ENCODE measurements at regions not wholly inside any gene's neighbourhood (a gene's known extent, or its start where the extent isn't known, plus 50 kb on each side); places are given as distances from the start of the nearest gene placed in this dataset.

GRCh38 chr5:71844862-71845261 lies 125.8 kb downstream of the CARTPT start:
- no peak overlapping the region for H3K18ac ChIP-seq (ENCODE audit: low read depth in 1 of 2, low read length in 2 of 2)
- H3K9ac ChIP-seq (ENCODE audit: low read length), result no peak overlapping the region
- WGBS, result no CpG with 5 or more reads among the region's 3 CpGs
- H3K4me1 ChIP-seq (ENCODE audit: control insufficient read depth, insufficient read depth, low read depth, low read length), result no peaks in the 10 kb centered on the region
- no peak overlapping the region for H2BK12ac ChIP-seq (ENCODE audit: low read length in 2 of 2)
- H3K79me1 ChIP-seq (replicated peaks; ENCODE audit: low read length, poor library complexity, severe bottlenecking), result no peaks in the 10 kb centered on the region
- H2BK120ac ChIP-seq (ENCODE audit: low read depth, low read length), result no peak overlapping the region
- no peak overlapping the region for H2BK15ac ChIP-seq (ENCODE audit: low read depth, poor library complexity, severe bottlenecking)
- no peaks in the 10 kb centered on the region for H3K36me3 ChIP-seq (ENCODE audit: control insufficient read depth in 1 of 2, insufficient read depth in 2 of 2, low read depth in 1 of 2, low read length in 2 of 2)
- no peak overlapping the region for H3K27ac ChIP-seq (ENCODE audit: low read length, poor library complexity, severe bottlenecking)
- peaks cover 13% of the 10 kb centered on the region for H3K9me3 ChIP-seq (ENCODE audit: control insufficient read depth, low read length)
- H2AFZ ChIP-seq (ENCODE audit: low read depth, low read length), result no peak overlapping the region
- H3K4ac ChIP-seq (ENCODE audit: low read depth in 1 of 2, low read length in 2 of 2), result no peak overlapping the region
- no peak overlapping the region for H2AK5ac ChIP-seq (ENCODE audit: low read length, severe bottlenecking)
- no peak overlapping the region for H2BK5ac ChIP-seq (ENCODE audit: low read depth, low read length, poor library complexity, severe bottlenecking)
- H3K4me2 ChIP-seq (ENCODE audit: low read length, poor library complexity, severe bottlenecking), result no peak overlapping the region
- H3K4me3 ChIP-seq (ENCODE audit: insufficient read depth in 1 of 2, low read depth in 1 of 2, low read length in 2 of 2), result no peak overlapping the region
- no peak overlapping the region for H3K23ac ChIP-seq (ENCODE audit: low read length in 2 of 2)
- H3K27me3 ChIP-seq (ENCODE audit: control insufficient read depth in 1 of 2, insufficient read depth in 1 of 2, low read length in 2 of 2), result peaks cover 0 to 6% of the 10 kb centered on the region in 2 experiments
- H3K14ac ChIP-seq (ENCODE audit: low read length in 2 of 2), result no peak overlapping the region
- H4K8ac ChIP-seq (ENCODE audit: low read length), result no peak overlapping the region
- no peak overlapping the region for H4K91ac ChIP-seq (ENCODE audit: low read length)
- DNase-seq, result no peak

- Histone ChIP-seq H4K8ac (ENCODE audit: low read length) (no peak overlapping the region), H3K9ac (ENCODE audit: low read length) (no peak overlapping the region), H3K4ac (ENCODE audit: low read depth in 1 of 2, low read length in 2 of 2) (no peak overlapping the region), H3K18ac (ENCODE audit: low read depth in 1 of 2, low read length in 2 of 2) (no peak overlapping the region), H2BK5ac (ENCODE audit: low read depth, low read length, poor library complexity, severe bottlenecking) (no peak overlapping the region), H2AFZ (ENCODE audit: low read depth, low read length) (no peak overlapping the region), H2BK120ac (ENCODE audit: low read depth, low read length) (no peak overlapping the region), H3K4me2 (ENCODE audit: low read length, poor library complexity, severe bottlenecking) (no peak overlapping the region), H3K27ac (ENCODE audit: low read length, poor library complexity, severe bottlenecking) (no peak overlapping the region), H2AK5ac (ENCODE audit: low read length, severe bottlenecking) (no peak overlapping the region), H3K27me3 (ENCODE audit: control insufficient read depth in 1 of 2, insufficient read depth in 1 of 2, low read length in 2 of 2) (peaks cover 26 to 35% of the 10 kb centered on the region in 2 experiments), H3K79me1 (replicated peaks; ENCODE audit: low read length, poor library complexity, severe bottlenecking) (no peaks in the 10 kb centered on the region), H3K9me3 (ENCODE audit: control insufficient read depth, low read length) (peaks cover 21% of the 10 kb centered on the region), H2BK15ac (ENCODE audit: low read depth, poor library complexity, severe bottlenecking) (no peak overlapping the region), H3K36me3 (ENCODE audit: control insufficient read depth in 1 of 2, insufficient read depth in 2 of 2, low read depth in 1 of 2, low read length in 2 of 2) (no peaks in the 10 kb centered on the region), H3K23ac (ENCODE audit: low read length in 2 of 2) (no peak overlapping the region), H3K14ac (ENCODE audit: low read length in 2 of 2) (no peak overlapping the region), H2BK12ac (ENCODE audit: low read length in 2 of 2) (no peak overlapping the region), H4K91ac (ENCODE audit: low read length) (no peak overlapping the region), H3K4me1 (ENCODE audit: control insufficient read depth, insufficient read depth, low read depth, low read length) (no peaks in the 10 kb centered on the region), H3K4me3 (ENCODE audit: insufficient read depth in 1 of 2, low read depth in 1 of 2, low read length in 2 of 2) (no peak overlapping the region)
- no peak for DNase-seq
- 92% methylated on average over 3 of the region's 4 CpGs for WGBS
These were observed 140.4 kb downstream of the CARTPT start for GRCh38 chr5:71859515-71859914.

- Histone ChIP-seq H3K27ac (ENCODE audit: low read length, poor library complexity, severe bottlenecking) (no peak overlapping the region), H3K14ac (ENCODE audit: low read length in 2 of 2) (no peak overlapping the region), H2AFZ (ENCODE audit: low read depth, low read length) (no peak overlapping the region), H3K4me2 (ENCODE audit: low read length, poor library complexity, severe bottlenecking) (no peak overlapping the region), H2BK5ac (ENCODE audit: low read depth, low read length, poor library complexity, severe bottlenecking) (no peak overlapping the region), H3K4me3 (ENCODE audit: insufficient read depth in 1 of 2, low read depth in 1 of 2, low read length in 2 of 2) (no peak overlapping the region), H3K79me1 (replicated peaks; ENCODE audit: low read length, poor library complexity, severe bottlenecking) (no peaks in the 10 kb centered on the region), H2BK12ac (ENCODE audit: low read length in 2 of 2) (no peak overlapping the region), H3K9ac (ENCODE audit: low read length) (no peak overlapping the region), H3K23ac (ENCODE audit: low read length in 2 of 2) (no peak overlapping the region), H3K18ac (ENCODE audit: low read depth in 1 of 2, low read length in 2 of 2) (no peak overlapping the region), H4K91ac (ENCODE audit: low read length) (no peak overlapping the region), H3K36me3 (ENCODE audit: control insufficient read depth in 1 of 2, insufficient read depth in 2 of 2, low read depth in 1 of 2, low read length in 2 of 2) (no peaks in the 10 kb centered on the region), H3K9me3 (ENCODE audit: control insufficient read depth, low read length) (peaks cover 21% of the 10 kb centered on the region), H3K4ac (ENCODE audit: low read depth in 1 of 2, low read length in 2 of 2) (no peak overlapping the region), H2BK15ac (ENCODE audit: low read depth, poor library complexity, severe bottlenecking) (no peak overlapping the region), H4K8ac (ENCODE audit: low read length) (no peak overlapping the region), H2BK120ac (ENCODE audit: low read depth, low read length) (no peak overlapping the region), H3K4me1 (ENCODE audit: control insufficient read depth, insufficient read depth, low read depth, low read length) (no peaks in the 10 kb centered on the region), H3K27me3 (ENCODE audit: control insufficient read depth in 1 of 2, insufficient read depth in 1 of 2, low read length in 2 of 2) (peaks cover 29 to 35% of the 10 kb centered on the region in 2 experiments), H2AK5ac (ENCODE audit: low read length, severe bottlenecking) (no peak overlapping the region)
- WGBS, result 72% methylated on average over 3 of the region's 3 CpGs
- DNase-seq, result no peak
These were observed 141.0 kb downstream of the CARTPT start for GRCh38 chr5:71860048-71860447.

- Histone ChIP-seq H3K9me3 (ENCODE audit: control insufficient read depth, low read length) (peaks cover 11% of the 10 kb centered on the region), H3K4me2 (ENCODE audit: low read length, poor library complexity, severe bottlenecking) (no peak overlapping the region), H2BK15ac (ENCODE audit: low read depth, poor library complexity, severe bottlenecking) (no peak overlapping the region), H3K4me1 (ENCODE audit: control insufficient read depth, insufficient read depth, low read depth, low read length) (no peaks in the 10 kb centered on the region), H3K27ac (ENCODE audit: low read length, poor library complexity, severe bottlenecking) (no peak overlapping the region), H3K79me1 (replicated peaks; ENCODE audit: low read length, poor library complexity, severe bottlenecking) (no peaks in the 10 kb centered on the region), H4K8ac (ENCODE audit: low read length) (no peak overlapping the region), H3K36me3 (ENCODE audit: control insufficient read depth in 1 of 2, insufficient read depth in 2 of 2, low read depth in 1 of 2, low read length in 2 of 2) (no peaks in the 10 kb centered on the region), H3K23ac (ENCODE audit: low read length in 2 of 2) (no peak overlapping the region), H2BK120ac (ENCODE audit: low read depth, low read length) (no peak overlapping the region), H2BK5ac (ENCODE audit: low read depth, low read length, poor library complexity, severe bottlenecking) (no peak overlapping the region), H3K4me3 (ENCODE audit: insufficient read depth in 1 of 2, low read depth in 1 of 2, low read length in 2 of 2) (no peak overlapping the region), H2AFZ (ENCODE audit: low read depth, low read length) (no peak overlapping the region), H2AK5ac (ENCODE audit: low read length, severe bottlenecking) (no peak overlapping the region), H3K14ac (ENCODE audit: low read length in 2 of 2) (no peak overlapping the region), H3K4ac (ENCODE audit: low read depth in 1 of 2, low read length in 2 of 2) (no peak overlapping the region), H2BK12ac (ENCODE audit: low read length in 2 of 2) (no peak overlapping the region), H4K91ac (ENCODE audit: low read length) (no peak overlapping the region), H3K9ac (ENCODE audit: low read length) (no peak overlapping the region), H3K18ac (ENCODE audit: low read depth in 1 of 2, low read length in 2 of 2) (no peak overlapping the region), H3K27me3 (ENCODE audit: control insufficient read depth in 1 of 2, insufficient read depth in 1 of 2, low read length in 2 of 2) (peaks cover 31 to 35% of the 10 kb centered on the region in 2 experiments)
- 93% methylated on average over 1 of the region's 1 CpG for WGBS
- DNase-seq, result no peak
These were observed 142.6 kb downstream of the CARTPT start for GRCh38 chr5:71861682-71862081.

Data from mesenchymal stem cell (in vitro differentiated cells and primary cell).